ENCODE measurements at regions not wholly inside any gene's neighbourhood (a gene's known extent, or its start where the extent isn't known, plus 50 kb on each side); places are given as distances from the start of the nearest gene placed in this dataset.

- Histone ChIP-seq H3K9me3 (ENCODE audit: control insufficient read depth, insufficient read depth, low read depth, low read length) (no peaks in the 10 kb centered on the region), H3K4me1 (ENCODE audit: control insufficient read depth, insufficient read depth, low read length) (no peaks in the 10 kb centered on the region), H3K36me3 (ENCODE audit: control insufficient read depth in 2 of 2, insufficient read depth in 1 of 2, low read length in 2 of 2) (no peaks in the 10 kb centered on the region), H3K27ac (ENCODE audit: extremely low read depth, low read depth, low read length) (no peak overlapping the region), H3K4me3 (ENCODE audit: low read depth, low read length) (no peak overlapping the region)
- TF ChIP-seq ZBTB17 (tag by site-specific recombination; IDR thresholded peaks at IDR 0.05) (no peak), GLI2 (tag by site-specific recombination; IDR thresholded peaks at IDR 0.05; ENCODE audit: borderline replicate concordance, low read depth) (no peak), TCF7L2 (IDR thresholded peaks at IDR 0.05; ENCODE audit: borderline replicate concordance, low read depth, low read length) (no peak), ZNF24 (tag by site-specific recombination; IDR thresholded peaks at IDR 0.05) (no peak), ZNF174 (tag by site-specific recombination; IDR thresholded peaks at IDR 0.05) (no peak), ZNF366 (tag by site-specific recombination; conservative IDR thresholded peaks at IDR 0.05) (no peak), SETDB1 (IDR thresholded peaks at IDR 0.05; ENCODE audit: insufficient read length, low read length) (no peak), SP3 (tag by site-specific recombination; IDR thresholded peaks at IDR 0.05) (no peak), ZBTB7A (tag by site-specific recombination; IDR thresholded peaks at IDR 0.05; ENCODE audit: low read depth) (no peak), CTCF (tag by site-specific recombination; IDR thresholded peaks at IDR 0.05) (no peak), ZNF175 (tag by site-specific recombination; IDR thresholded peaks at IDR 0.05) (no peak), ZNF426 (tag by site-specific recombination; IDR thresholded peaks at IDR 0.05) (no peak), ZNF600 (tag by site-specific recombination; IDR thresholded peaks at IDR 0.05) (no peak), MZF1 (tag by site-specific recombination; IDR thresholded peaks at IDR 0.05; ENCODE audit: borderline replicate concordance) (no peak), ZNF138 (tag by site-specific recombination; IDR thresholded peaks at IDR 0.05; ENCODE audit: borderline replicate concordance) (no peak), ZNF202 (tag by site-specific recombination; IDR thresholded peaks at IDR 0.05; ENCODE audit: borderline replicate concordance) (no peak)
- TF ChIP-seq, protein P1, sequence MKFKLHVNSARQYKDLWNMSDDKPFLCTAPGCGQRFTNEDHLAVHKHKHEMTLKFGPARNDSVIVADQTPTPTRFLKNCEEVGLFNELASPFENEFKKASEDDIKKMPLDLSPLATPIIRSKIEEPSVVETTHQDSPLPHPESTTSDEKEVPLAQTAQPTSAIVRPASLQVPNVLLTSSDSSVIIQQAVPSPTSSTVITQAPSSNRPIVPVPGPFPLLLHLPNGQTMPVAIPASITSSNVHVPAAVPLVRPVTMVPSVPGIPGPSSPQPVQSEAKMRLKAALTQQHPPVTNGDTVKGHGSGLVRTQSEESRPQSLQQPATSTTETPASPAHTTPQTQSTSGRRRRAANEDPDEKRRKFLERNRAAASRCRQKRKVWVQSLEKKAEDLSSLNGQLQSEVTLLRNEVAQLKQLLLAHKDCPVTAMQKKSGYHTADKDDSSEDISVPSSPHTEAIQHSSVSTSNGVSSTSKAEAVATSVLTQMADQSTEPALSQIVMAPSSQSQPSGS (tag by site-specific recombination; IDR thresholded peaks at IDR 0.05; ENCODE audit: low read depth) = no peak
- ChIA-PET POLR2A (no interaction called here), CTCF (interaction anchor here (0.6 kb wide), 1 partner anchor 22 kb away, joined by 3 read pairs; no protein-coding TSS in a partner anchor)
Observed at GRCh38 chrX:46321676-46322075, 223.5 kb downstream of the ZNF674 start.

GRCh38 chrX:46319750-46320149 lies 225.5 kb downstream of the ZNF674 start:
- Histone ChIP-seq H3K9me3 (ENCODE audit: control insufficient read depth, insufficient read depth, low read depth, low read length) (no peaks in the 10 kb centered on the region), H3K36me3 (ENCODE audit: control insufficient read depth in 2 of 2, insufficient read depth in 1 of 2, low read length in 2 of 2) (no peaks in the 10 kb centered on the region), H3K27ac (ENCODE audit: extremely low read depth, low read depth, low read length) (no peak overlapping the region), H3K4me3 (ENCODE audit: low read depth, low read length) (no peak overlapping the region), H3K4me1 (ENCODE audit: control insufficient read depth, insufficient read depth, low read length) (no peaks in the 10 kb centered on the region)
- CTCF ChIA-PET = no interaction called here
- TF ChIP-seq ZNF423 (tag by site-specific recombination; IDR thresholded peaks at IDR 0.05) (no peak), SALL2 (tag by site-specific recombination; IDR thresholded peaks at IDR 0.05; ENCODE audit: borderline replicate concordance) (no peak)
- POLR2A ChIA-PET = no interaction called here

DNA sequence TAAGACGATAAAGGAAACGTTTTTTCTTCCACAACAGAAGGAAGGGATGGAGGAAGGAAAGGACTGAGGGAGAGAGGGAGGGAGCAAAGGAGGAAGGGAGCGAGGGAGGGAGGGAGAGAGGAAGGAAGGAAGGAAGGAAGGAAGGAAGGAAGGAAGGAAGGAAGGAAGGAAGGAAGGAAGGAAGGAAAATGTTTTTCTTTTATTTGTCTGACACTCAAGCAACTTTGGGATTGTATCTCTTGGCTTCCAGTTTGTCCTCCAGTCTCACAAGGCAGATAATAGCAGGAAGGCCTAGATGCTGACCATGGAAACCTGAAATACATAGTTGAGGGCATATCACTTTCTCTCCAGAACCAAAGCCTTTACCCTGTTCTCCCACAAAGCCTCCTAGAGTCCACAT lies 226.7 kb downstream of the ZNF674 start:
- TF ChIP-seq ZNF521 (tag by site-specific recombination; IDR thresholded peaks at IDR 0.05) (no peak), ZNF366 (tag by site-specific recombination; conservative IDR thresholded peaks at IDR 0.05) (0 out of 2 replicates have a peak, but pooled peaks have one; percentile 35)
- POLR2A ChIA-PET = no interaction called here
- CTCF ChIA-PET = no interaction called here
- no peaks in the 10 kb centered on the region for H3K4me1 ChIP-seq (ENCODE audit: control insufficient read depth, insufficient read depth, low read length)
- no peak overlapping the region for H3K27ac ChIP-seq (ENCODE audit: extremely low read depth, low read depth, low read length)
- H3K4me3 ChIP-seq (ENCODE audit: low read depth, low read length) = no peak overlapping the region
- no peaks in the 10 kb centered on the region for H3K9me3 ChIP-seq (ENCODE audit: control insufficient read depth, insufficient read depth, low read depth, low read length)
- no peaks in the 10 kb centered on the region for H3K36me3 ChIP-seq (ENCODE audit: control insufficient read depth in 2 of 2, insufficient read depth in 1 of 2, low read length in 2 of 2)

All from HEK293 (cell line).